ENCODE measurements at regions not wholly inside any gene's neighbourhood (a gene's known extent, or its start where the extent isn't known, plus 50 kb on each side); places are given as distances from the start of the nearest gene placed in this dataset.

DNA sequence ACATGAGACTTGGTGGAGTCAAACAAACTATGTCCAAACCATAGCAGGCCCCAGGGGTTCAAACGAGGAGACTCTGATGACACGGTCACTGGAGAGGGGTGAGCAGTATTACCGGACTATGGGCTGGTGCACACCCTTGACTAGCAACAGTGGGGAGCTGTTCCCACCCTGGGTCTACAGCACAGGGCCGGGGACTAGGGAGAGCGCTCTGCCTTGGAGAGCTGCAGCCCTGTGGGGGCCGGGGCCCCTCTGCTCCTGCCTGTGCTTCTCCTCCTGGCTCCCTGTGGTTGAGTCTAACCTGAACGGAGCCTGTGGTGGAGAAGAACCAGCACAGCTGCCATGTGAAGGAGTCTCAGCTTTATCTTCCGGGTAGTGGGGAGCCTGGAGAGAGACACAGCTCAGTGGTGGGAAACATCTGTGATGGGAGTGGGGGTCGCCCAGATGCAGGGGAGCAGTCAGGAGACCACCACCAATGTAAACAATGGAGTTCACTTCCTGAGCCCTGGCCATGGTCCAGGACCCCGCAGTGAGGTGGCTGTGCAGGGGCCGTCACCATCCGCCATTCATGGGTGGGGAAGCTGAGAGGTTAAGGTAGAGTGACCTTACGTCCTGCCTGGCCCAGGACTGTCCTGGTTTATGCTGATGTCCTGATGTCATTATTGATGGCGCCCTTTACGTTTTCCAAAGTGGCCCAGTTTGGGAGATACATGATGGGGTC is 195.7 kb upstream of the TWIST2 start:
- Mint-ChIP-seq H3K9me3 (no peaks in the 10 kb centered on the region), H3K27me3 (ENCODE audit: low read depth) (peaks cover 4% of the 10 kb centered on the region), H3K36me3 (ENCODE audit: low read depth) (no peaks in the 10 kb centered on the region), H3K27ac (no peak overlapping the region), H3K4me1 (peaks cover 43% of the 10 kb centered on the region), H3K4me3 (no peak overlapping the region)
- TF ChIP-seq, protein P1, sequence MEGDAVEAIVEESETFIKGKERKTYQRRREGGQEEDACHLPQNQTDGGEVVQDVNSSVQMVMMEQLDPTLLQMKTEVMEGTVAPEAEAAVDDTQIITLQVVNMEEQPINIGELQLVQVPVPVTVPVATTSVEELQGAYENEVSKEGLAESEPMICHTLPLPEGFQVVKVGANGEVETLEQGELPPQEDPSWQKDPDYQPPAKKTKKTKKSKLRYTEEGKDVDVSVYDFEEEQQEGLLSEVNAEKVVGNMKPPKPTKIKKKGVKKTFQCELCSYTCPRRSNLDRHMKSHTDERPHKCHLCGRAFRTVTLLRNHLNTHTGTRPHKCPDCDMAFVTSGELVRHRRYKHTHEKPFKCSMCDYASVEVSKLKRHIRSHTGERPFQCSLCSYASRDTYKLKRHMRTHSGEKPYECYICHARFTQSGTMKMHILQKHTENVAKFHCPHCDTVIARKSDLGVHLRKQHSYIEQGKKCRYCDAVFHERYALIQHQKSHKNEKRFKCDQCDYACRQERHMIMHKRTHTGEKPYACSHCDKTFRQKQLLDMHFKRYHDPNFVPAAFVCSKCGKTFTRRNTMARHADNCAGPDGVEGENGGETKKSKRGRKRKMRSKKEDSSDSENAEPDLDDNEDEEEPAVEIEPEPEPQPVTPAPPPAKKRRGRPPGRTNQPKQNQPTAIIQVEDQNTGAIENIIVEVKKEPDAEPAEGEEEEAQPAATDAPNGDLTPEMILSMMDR (IDR thresholded peaks at IDR 0.05; ENCODE audit: unreplicated experiment in 3 of 3), result no peak

DNA sequence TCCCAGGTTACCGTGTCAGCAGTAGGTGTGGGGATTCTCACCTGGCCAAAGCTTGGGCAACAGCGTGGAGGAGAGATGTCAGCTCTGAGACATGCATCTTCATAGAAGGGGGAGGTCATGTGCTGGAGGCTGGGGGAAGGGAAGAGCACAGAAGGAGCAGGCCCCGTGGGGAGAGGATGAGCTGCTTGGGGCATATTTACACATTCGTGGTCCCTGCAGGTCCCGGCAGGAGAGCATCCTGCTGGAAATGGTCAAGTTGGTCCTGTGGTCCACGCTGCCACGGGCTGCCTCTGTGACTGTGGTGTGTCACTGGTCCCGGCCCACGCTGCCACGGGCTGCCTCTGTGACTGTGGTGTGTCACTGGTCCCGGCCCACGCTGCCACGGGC is 195.1 kb upstream of the TWIST2 start:
- H3K27me3 Mint-ChIP-seq (ENCODE audit: low read depth), result peaks cover 4% of the 10 kb centered on the region
- no peaks in the 10 kb centered on the region for H3K9me3 Mint-ChIP-seq
- H3K27ac Mint-ChIP-seq, result no peak overlapping the region
- peaks cover 49% of the 10 kb centered on the region for H3K4me1 Mint-ChIP-seq
- H3K36me3 Mint-ChIP-seq (ENCODE audit: low read depth), result no peaks in the 10 kb centered on the region
- TF ChIP-seq, protein P1 (IDR thresholded peaks at IDR 0.05; ENCODE audit: unreplicated experiment in 3 of 3), result no peak
- no peak overlapping the region for H3K4me3 Mint-ChIP-seq

DNA sequence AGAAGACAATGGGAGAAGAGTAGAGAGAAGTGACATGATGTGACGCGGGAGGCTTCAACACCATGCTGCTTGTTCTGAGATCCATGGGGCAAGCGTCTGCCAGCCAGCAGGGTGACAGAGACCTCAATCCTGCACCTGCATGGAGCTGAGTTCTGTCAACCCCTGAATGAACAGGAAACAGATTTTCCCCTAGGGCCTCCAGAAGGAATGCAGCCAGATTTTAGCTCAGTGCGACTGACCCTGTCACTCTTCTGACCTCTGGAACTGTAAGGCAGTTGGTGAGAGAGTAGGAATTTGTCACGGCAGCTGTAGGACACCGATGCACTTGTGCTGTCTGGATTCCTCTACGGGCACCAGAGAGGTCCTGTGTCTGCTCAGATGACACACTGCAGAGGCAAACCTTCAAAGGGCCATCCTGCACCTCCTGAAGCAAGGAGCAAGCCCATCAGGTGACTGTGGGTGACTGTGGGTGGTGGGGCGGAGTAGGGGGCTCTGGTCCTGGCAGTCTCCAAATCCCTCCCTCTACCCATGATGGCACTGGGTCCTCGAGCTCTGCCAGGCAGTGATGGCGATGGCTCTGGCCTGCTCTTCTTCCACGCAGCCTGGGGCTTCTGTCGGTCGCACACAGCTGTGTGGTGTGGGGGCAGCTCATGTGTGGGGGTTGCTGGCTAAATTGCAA is 194.3 kb upstream of the TWIST2 start:
- Mint-ChIP-seq H3K4me1 (peaks cover 55% of the 10 kb centered on the region), H3K27me3 (ENCODE audit: low read depth) (peaks cover 4% of the 10 kb centered on the region), H3K4me3 (no peak overlapping the region), H3K36me3 (ENCODE audit: low read depth) (no peaks in the 10 kb centered on the region), H3K27ac (peak overlapping the region in 2 of 3 experiments; percentile 54 to 74), H3K9me3 (no peaks in the 10 kb centered on the region)
- TF ChIP-seq, protein P1 (IDR thresholded peaks at IDR 0.05; ENCODE audit: unreplicated experiment in 3 of 3), result no peak

DNA sequence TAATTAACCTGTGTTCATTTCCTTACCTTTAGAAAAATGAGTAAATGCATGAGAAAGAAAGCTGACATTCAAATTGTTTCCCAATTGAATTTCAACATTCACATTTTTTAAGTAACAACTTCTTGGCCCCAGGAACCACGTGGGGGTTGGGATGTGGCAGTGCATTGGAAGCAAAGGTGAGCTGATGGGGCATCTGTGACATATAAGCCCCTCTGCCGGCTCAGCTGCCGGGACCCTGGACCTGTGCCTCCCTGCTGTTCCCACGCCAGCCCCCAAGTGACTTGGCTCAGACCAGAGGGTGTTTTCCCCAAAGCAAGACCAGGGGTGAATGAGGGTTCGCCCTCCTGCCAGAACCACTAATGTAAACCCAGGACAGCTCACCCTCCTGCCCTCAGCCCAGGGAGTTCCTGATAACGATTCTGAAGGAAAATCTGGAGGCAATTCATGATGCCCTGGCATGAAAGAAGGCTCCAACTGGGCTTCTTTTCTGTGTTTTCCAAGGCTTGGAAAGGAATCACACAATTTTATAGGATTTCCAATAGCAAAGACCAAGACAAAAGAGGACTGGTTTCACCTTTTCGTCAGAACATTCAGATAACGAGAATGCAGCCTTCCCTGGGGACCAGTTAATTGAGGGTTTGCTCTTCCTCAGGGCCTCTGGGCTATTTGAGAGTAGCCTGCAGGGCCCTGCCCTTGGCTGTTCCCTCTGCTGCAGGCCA is 193.2 kb upstream of the TWIST2 start:
- no peaks in the 10 kb centered on the region for H3K9me3 Mint-ChIP-seq
- TF ChIP-seq, protein P1 (IDR thresholded peaks at IDR 0.05; ENCODE audit: unreplicated experiment in 3 of 3), result no peak
- H3K36me3 Mint-ChIP-seq (ENCODE audit: low read depth), result no peaks in the 10 kb centered on the region
- peaks cover 66% of the 10 kb centered on the region for H3K4me1 Mint-ChIP-seq
- H3K27ac Mint-ChIP-seq, result peak overlapping the region in 2 of 3 experiments; percentile 54 to 74
- no peak overlapping the region for H3K4me3 Mint-ChIP-seq
- H3K27me3 Mint-ChIP-seq (ENCODE audit: low read depth), result peaks cover 9% of the 10 kb centered on the region

DNA sequence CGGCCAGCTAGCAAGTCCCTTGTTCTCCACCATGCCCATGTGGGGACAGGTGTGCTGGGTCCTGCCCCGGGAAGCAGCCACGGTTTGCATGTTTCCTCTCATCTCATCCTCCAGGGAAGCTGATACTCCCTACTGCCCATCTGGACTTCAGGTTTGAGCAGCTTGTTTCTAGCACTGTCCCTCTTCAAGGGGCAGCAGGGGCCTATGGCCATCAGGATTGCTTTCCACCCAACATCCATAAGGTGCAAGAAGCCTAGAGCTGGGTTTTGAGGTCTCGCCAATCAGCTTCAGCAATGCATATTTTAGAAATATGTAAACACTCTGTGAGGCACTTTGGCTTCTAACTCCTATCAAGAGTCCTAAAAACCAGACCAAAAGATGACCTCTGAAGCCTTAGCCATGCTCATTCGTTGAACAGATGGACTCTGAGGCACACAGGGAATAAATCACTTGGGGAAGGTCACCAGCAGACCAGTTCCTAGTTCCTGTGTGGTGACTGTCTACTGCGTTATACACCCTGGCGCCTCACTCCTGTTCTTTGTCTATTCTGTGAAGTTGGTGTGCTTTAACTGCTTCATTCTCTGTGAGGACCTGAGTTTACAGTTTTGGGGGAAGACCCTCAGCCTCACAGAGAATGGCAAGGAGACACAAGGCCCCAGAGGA is 192.6 kb upstream of the TWIST2 start:
- H3K27me3 Mint-ChIP-seq (ENCODE audit: low read depth), result peaks cover 9% of the 10 kb centered on the region
- no peaks in the 10 kb centered on the region for H3K36me3 Mint-ChIP-seq (ENCODE audit: low read depth)
- H3K4me3 Mint-ChIP-seq, result no peak overlapping the region
- H3K27ac Mint-ChIP-seq, result peak overlapping the region in 2 of 3 experiments; percentile 35 to 88
- H3K9me3 Mint-ChIP-seq, result no peaks in the 10 kb centered on the region
- TF ChIP-seq, protein P1 (IDR thresholded peaks at IDR 0.05; ENCODE audit: unreplicated experiment in 3 of 3), result no peak
- peaks cover 68% of the 10 kb centered on the region for H3K4me1 Mint-ChIP-seq
